ENCODE measurements at regions not wholly inside any gene's neighbourhood (a gene's known extent, or its start where the extent isn't known, plus 50 kb on each side); places are given as distances from the start of the nearest gene placed in this dataset.

- no peak for DNase-seq
Measured at GRCh38 chr10:78549140-78549935, 515.7 kb downstream of the RPS24 start.

GRCh38 chr10:78550090-78550489 lies 516.4 kb downstream of the RPS24 start:
- DNase-seq, result no peak

GRCh38 chr10:78550716-78551115 lies 517.1 kb downstream of the RPS24 start:
- no peak for DNase-seq

GRCh38 chr10:78551184-78552005 lies 517.4 kb upstream of the ZMIZ1 start:
- no peak for DNase-seq

- no peak for DNase-seq
Measured at GRCh38 chr10:78552261-78552811, 516.4 kb upstream of the ZMIZ1 start.

GRCh38 chr10:78553792-78554191 lies 515.0 kb upstream of the ZMIZ1 start:
- DNase-seq, result no peak

- DNase-seq, result no peak
Measured at GRCh38 chr10:78555128-78555527, 513.6 kb upstream of the ZMIZ1 start.

- no peak for DNase-seq
Measured at GRCh38 chr10:78556705-78557432, 511.9 kb upstream of the ZMIZ1 start.

- DNase-seq, result no peak
Measured at GRCh38 chr10:78557433-78557925, 511.3 kb upstream of the ZMIZ1 start.

- no peak for DNase-seq
Measured at GRCh38 chr10:78559661-78560340, 509.0 kb upstream of the ZMIZ1 start.

GRCh38 chr10:78560341-78560688 lies 508.5 kb upstream of the ZMIZ1 start:
- no peak for DNase-seq

GRCh38 chr10:78563314-78563713 lies 505.5 kb upstream of the ZMIZ1 start:
- DNase-seq, result no peak

GRCh38 chr10:78565841-78566240 lies 502.9 kb upstream of the ZMIZ1 start:
- DNase-seq, result no peak

GRCh38 chr10:78566284-78567111 lies 502.3 kb upstream of the ZMIZ1 start:
- DNase-seq, result no peak

GRCh38 chr10:78567680-78568455 lies 500.9 kb upstream of the ZMIZ1 start:
- no peak for DNase-seq

GRCh38 chr10:78568620-78569019 lies 500.1 kb upstream of the ZMIZ1 start:
- no peak for DNase-seq

GRCh38 chr10:78570633-78571235 lies 498.0 kb upstream of the ZMIZ1 start:
- DNase-seq, result no peak

- DNase-seq, result no peak
Measured at GRCh38 chr10:78571286-78571685, 497.5 kb upstream of the ZMIZ1 start.

GRCh38 chr10:78571891-78572290 lies 496.9 kb upstream of the ZMIZ1 start:
- DNase-seq, result no peak

GRCh38 chr10:78572565-78572964 lies 496.2 kb upstream of the ZMIZ1 start:
- DNase-seq, result no peak
